Stimulated activated CD4-positive, alpha-beta T cell treated with anti-CD3 and anti-CD28 coated beads, Interleukin-4, amount 100 ng/mL, for 4 hours (primary cell): ENCODE measurements at regions not wholly inside any gene's neighbourhood (a gene's known extent, or its start where the extent isn't known, plus 50 kb on each side); places are given as distances from the start of the nearest gene placed in this dataset.

Experiments used
- DNase-seq, 2 experiments: peaks; one replicate each; pipeline ENCODE4 v3.0.0-alpha.2; 2020

DNA sequence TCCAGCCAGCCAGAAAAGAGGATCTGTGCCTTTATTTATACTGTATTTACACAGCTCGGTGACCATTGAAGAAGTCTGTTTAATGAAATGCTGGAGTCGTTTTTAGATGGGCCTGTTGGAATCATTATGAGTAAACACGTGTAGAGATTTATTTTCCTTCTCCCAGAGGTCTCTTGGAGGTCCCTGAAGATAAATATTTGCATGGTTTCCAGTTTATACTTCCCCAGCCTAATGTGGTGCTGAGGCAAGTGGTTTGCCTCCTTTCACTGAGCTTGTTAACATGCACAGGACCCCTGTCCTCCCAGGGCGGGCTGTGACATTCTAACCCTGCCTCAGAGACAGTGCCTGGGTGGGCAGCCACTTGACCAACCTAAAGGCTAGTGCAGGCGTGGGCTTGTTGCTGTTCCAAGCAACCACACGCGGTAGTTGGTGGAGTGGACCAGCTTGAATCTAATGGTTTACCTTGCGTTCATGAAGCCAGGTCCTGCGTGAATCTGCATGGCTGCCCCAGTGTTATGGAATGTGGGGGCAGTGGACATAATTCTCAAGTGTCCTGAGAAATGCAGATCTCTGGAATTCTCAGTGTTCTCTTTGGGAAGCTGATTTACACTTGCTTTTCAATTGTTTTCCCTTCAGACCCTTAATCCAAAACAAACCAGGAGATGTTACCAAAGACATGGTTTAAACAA, 130.2 kb upstream of the DLX2 start:
- DNase-seq = no peak

DNA sequence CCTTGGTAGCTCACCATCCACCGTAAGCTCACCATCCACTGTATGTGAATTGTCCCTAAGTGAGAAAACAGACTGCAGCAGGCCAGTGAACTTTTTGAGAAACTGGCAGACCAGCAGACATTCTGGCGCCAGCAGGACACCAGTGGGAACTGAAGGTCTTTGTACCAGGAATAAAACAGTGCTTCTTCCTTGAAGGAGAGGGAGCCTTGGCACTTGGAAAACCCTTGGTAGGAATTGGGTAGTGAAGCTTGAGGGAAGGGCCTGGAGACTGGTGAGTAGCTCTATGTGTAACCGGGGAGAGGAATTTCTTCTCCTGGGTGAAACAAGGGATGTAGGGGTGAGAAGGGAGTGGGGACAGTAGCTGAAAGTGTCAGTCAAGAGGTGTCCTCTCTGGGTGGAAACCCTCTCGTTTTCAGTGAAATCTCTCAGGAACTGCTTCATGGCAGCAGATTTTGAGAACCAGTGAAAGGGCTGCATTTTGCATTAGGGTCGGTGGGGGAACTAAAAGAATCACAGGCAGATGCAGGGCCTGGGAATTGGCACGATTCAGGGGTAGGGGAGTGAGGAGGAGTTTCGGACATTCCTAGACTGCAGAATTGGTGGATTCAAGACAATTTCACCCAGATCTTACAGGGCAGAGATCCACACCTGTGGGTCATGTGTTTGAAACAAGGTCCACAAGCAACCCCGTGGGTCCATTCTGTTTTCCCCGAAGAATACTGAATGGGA, 131.5 kb upstream of the DLX2 start:
- DNase-seq = no peak

DNA sequence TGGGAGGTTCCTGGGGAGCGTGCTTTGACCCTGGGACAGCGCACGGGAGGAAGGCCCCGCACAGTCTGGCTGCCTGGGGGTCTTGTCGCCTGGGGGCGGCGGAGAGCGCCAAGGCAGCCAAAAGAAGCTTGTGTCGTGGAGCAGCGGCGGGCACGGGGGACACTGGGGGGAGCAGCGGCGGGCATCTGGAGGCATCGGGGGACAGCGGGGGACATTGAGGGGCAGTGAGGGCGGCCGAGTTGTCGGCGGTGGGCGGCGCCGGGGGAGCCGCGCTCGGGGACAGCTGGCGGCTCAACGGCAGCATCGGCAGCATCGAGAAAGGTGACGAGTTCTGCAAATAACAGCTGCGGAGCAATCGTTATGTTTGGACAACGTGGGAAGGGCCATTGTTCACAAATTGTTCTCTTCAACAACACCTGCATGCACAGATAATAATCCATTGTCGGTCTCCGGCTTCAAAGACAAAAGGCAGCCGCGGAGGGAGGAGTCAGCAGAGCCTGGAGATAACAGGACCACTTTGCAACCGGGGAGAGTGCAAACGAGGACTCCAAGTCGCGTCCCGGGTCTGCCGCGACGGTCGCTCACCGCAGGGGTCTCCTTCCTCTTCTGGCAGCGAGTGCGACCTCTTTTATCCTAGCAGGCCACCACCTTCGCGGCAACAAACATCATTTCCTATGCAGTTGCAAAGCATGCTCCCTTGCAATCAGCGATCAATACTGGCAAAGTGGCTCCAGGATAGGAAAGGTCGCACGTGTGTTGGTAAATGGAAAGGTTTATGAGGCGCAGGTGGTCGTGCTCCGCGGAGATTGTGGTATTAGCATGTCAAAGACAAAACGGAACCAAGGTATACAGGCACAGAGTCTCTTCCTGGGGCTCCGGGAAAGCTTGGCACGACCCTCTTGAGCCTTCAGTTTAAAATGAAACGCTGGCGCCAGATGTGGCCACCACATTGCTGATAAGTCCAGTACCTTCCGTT, 132.3 kb upstream of the DLX2 start:
- peak; percentile 9 to 10 for DNase-seq

DNA sequence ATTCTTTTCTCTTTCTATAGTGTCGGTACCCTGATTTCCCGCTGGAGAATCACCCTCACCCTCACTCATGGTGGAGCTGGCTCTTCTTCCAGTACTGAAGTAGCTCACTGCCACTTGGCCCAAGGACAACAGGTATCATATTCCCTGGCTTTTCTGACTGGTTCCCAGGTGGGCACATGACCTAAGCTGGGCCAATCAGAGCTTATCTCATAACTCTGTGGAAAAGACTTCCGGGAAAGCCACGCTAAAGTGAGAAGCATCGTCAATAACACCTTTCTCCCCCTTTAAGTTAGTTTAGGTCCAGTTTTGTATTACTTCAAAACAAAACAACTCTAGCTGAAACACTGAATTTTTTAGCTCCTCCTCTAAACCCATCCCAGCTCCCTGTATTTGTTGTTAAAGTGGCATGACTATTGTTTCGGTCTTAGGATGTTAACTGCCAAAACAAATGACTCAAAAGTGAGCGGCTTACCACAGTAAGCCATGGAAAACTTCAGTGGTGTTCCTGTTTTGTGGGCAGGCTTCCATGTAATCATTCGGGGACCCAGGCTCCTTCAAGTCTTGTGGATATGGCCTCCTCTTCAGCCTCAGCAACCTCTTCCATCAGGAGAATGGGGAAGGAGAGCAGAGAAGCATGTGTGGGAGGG, 137.4 kb upstream of the DLX2 start:
- no peak for DNase-seq

DNA sequence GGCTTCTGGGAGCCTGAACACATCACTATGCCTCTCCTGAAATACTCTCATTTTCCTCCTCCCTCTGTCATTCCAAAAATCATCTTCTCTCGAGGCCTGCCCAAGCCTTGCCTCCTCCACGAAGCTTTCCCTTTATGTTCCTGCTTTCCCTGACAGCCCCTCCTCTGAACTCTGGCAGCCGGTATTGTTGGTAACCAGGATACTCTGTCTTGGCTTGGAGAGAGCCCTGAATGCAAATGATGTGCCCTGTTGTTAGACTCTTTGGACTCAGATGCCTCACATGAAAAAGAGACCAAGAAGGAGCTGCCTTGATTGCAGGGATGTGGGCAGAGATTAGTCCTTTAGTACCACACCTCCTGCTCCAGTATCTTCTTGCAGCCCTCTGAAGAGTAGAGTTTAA, 138.5 kb upstream of the DLX2 start:
- DNase-seq = no peak

DNA sequence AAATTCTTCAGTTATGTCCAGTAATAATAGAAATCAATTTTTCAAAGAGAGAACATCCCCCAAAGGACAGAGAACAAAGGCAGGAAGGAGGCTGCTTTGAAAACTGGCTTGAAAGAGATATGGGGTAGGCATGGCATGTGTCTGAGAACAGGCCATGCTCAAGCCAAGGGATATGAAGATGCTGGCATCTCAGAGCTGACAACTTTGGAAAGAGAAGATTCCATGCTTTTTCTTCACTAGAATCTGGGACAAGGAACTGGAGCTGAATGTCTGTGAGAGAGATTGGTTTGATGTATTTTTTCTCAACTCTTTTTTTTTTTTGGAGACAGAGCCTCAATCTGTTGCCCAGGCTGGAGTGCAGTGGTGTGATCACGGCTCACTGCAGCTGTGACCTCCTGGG, 139.8 kb upstream of the DLX2 start:
- no peak for DNase-seq

DNA sequence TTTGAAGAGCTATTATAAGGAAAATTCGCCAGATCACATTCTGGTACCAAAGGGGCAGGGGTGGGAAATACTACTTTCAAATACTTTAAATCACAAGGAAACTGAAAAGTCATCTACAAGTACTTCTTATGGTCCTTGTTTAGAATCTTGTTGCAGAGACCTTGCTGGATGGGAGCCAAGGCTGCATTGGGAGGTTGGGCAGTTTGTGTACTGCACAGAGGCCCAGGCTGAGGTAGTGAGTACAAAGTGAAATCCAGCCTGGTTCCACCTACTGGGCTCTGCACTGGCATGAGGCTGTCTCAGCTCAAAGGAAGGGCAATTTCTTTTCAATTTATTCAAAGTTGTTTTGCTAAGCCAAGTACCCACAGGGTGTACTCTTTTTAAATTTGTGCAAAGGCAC, 140.3 kb upstream of the DLX2 start:
- no peak for DNase-seq

DNA sequence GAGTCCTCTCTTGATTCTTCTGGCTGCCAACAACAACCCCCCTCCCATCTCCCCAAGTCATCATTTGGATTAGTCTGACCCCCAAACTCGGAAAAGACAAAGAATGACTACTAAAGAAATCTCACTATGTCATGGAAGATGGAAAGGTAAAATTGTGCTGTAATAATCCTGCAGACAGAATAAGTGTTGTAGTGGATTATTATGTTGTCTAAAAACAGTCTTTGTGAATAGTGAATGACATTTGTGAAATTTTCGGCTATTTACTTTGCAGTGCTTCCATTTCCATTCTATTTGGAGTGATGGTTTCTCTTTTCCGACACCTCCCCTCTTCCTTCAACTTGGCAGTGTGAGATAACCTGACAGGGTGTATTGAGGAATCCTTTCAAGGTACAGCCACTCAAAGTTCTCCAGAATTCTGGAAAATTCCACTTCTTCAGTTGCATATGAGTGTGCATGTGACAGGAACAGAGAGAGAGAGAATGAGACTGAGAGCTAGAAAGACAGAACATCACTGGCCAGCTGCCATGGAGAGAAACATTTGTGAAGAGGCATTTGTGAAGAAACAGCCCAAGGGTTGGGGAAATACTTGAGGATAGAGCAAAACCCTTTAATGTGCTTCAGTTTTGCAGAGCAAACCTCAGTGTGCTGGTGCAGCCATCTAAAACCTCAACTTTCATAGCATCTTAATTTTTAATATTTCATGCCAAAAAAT, 141.9 kb upstream of the DLX2 start:
- DNase-seq = no peak

DNA sequence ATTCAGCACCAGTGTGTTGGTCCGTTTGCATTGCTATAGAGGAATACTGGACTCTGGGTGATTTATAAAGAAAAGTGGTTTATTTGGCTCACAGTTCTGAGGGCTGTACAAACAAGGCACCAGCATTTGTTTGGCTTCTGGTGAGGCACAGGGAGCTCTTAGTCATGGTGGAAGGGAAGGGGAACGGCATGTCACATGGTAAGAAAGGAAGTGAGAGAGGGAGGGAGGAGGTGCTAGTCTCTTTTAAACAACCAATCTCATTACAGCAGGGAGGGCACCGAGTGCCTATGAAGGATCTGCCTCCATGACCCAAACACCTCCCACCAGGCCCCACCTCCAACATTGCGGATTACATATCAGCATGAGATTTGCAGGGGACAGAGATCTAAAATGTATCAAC, 143.9 kb upstream of the DLX2 start:
- no peak for DNase-seq

DNA sequence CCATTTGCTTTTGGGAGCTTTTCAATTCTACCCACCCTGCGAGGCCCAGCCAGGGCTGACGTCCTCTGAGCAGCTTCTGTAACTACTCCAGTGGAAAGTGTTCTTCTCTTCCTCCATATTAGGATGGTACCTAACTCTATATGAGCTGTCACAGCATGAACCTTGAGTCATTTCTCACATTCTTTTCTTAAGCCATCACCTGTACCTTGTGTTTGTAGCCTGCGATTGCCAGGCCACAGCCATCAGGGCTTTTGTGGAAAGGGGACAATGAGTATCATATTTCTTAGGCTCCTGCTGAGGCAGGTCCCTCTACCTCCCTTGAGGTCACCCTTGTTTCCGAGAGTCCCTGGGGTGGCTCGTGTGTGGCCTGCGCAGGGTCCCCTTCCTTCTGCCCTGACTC, 144.5 kb upstream of the DLX2 start:
- DNase-seq = no peak

DNA sequence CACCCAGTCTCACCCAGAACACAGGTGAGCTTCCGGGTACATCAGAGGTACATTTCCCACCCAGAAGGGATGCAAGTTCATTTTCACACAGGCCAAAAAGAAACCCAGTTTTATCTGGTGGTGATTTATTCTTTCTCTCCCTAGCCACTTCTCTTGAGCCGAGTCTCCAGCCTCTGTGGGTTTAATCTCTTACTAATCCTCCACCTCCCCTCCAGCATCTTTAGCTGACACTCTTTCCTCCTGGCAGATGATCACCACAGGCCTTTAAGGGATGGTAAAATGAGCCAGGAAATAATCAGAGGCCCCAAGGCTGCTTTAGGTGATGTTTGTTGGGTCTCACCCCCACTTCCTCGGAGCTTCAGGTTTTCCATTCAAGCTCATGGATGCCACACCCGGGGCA, 145.7 kb upstream of the DLX2 start:
- DNase-seq = no peak

DNA sequence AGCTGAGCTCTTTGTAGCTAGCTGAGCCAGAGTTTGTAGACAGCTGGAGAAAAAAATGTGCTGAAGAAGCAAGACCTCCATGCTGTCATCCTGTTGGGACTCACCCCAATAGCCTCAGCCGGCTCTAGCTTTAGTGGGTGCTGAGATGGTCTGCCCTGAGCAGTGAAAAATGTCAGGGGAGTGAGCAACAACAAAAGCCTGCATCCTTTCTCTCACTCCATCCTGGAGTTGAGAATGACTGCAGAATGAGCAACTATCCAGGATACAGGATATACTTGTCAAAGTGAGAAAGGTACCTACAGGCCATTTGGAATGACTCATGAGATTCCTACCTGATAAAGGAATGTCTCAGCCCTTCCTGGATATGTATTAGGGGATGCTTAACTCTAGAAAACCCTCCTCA, 146.1 kb upstream of the DLX2 start:
- no peak for DNase-seq

DNA sequence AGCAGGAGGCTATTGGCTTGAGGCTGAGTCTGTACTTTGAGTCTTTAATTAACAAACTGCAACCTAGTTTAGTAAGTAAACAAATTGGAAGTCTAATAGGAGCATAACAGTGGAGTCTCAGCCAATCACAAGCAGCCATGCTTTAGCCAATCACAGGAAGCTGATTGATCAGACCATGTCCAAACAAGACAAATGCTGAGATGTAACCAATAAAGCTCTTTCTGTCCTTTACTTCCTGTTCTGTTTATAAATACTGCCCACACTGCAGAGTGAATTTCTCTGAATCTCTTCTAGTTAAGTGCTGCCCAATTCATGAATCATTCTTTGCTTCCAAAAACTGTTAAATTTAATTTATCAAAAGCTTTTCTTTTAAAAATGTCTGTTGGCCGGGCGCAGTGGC, 146.6 kb upstream of the DLX2 start:
- no peak for DNase-seq

DNA sequence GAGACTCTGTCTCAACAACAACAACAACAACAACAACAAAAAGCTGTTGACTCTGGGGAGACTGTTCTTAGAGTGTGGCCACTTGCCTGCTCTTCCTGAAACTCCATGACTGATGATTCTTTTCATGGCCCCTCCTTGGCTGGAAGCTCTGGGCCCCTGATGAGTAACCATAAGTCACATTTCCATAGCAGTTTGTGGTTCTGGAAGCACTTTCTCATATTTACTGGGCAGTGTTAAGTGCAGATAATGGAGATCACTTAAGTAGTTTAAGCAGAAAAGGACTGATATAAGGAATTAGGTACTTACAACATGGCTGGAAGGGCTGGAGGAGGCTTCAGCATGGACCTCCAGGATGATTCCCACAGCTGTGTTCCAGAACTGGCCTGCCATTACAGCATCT, 147.3 kb upstream of the DLX2 start:
- no peak for DNase-seq

DNA sequence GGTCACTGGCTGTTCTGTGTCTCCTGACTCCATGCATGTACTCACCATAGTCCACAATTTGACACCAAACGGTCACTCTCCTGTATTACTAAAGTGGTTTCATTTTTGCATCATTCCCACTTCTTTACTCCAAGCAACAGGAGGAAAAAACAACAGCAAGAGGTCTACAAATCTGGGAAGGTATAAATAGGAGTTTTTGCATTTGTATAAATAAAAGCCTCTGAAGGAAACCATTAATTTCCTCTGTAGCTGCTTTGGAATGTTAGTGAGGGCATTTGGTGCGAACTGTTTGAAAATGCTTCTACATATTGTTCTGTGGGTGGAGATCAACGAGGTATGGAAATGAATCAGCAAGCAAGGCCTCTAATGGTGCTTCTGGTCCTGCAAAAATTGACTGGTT, 148.5 kb upstream of the DLX2 start:
- no peak for DNase-seq

DNA sequence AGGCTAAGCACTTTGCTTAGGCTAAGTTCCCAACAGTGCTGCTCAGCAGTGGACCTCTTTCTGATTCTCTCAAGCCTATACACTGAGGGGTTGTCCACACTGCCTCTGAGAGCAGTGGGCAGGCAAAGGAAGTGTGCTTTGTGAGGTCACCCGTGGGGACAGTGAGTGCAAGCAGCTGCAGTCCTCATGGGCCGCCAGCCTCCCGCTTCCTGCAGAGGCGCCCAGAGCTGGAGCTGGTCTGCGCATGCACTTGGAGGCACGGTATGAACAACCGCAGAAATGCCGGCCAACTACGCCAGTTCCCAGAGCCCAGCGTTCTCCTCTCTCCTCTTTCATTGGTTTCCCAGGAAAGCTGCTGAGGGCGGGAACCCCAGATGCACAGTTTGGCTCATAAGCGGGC, 149.5 kb upstream of the DLX2 start:
- DNase-seq = no peak

DNA sequence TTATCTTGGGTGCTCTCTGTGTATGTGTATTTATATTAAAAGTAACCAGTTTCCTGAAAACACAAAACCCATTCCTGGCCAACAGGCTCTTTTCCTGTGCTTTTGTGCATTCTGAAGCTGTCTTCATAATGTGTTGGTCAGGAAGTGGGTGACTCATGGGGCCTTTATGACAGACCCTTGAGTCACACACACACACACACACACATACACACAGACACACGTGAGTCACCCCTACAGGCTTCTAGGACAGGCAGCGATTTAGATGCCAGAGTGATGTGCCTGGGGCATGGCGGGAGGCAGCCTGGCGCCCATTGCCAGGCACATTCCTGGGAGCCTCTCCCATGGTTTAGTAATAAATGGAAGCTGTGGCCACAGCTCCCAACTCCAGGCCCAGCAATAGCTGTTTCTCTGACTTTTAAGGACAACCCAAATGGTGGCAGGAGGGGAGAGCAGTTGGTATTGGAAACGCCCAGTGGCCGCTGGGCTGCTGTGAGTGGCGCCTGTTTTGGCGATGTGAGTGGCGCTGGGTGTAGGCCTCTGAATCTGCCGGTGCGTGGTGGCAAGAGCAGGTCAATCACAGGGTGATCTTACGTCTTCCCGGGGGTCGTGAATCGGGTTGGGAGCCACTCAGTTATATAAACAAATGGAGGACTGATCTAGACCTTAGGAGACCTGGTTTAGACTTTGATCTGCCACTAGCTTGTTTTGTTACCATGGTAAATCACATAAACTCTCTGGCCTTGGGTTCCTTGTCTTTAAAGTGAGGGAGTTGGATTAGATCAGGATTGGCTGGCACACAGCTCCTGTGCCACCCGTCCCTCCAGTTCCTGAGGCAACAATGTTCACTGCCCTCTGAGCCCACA, 150.7 kb upstream of the DLX2 start:
- peak; percentile 26 to 62 for DNase-seq

DNA sequence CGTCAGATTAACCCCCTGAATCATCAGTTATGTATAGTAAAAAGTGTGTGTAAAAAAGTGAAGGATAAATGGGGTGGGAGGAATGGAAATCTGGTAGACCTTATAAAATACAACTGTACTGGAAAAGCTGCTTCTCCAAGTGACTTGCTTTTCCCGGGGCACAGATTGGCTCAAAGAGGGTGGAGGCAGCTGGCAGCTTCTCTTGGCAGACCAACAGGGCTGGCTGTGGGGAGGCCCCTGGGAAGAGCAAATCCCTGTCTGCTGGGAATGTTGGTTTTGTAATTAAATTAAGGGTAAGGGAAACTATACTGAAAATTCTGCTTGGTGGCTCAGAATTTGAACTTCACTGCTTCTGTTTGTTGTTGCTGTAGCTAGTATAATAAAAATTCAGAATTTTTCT, 154.2 kb upstream of the DLX2 start:
- DNase-seq = no peak

DNA sequence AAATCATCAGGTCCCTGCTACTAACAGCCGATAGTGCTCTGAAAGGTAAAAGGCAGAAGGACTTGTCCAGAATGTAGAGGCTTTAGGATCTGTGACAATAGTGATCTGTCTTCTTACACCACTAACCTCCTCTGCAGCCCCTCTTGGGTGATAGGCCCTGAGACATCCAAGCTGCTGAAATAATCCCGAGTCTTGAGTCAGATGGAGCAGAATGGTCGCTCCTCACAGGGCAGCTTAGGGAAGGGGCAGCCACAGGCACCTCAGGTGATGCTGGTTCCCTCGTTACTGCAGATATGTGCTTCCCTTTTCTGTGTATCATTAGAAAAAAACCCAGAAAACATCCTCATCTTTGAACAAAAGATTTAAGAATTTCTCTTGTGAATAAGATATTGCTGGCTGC, 157.1 kb upstream of the DLX2 start:
- no peak for DNase-seq

DNA sequence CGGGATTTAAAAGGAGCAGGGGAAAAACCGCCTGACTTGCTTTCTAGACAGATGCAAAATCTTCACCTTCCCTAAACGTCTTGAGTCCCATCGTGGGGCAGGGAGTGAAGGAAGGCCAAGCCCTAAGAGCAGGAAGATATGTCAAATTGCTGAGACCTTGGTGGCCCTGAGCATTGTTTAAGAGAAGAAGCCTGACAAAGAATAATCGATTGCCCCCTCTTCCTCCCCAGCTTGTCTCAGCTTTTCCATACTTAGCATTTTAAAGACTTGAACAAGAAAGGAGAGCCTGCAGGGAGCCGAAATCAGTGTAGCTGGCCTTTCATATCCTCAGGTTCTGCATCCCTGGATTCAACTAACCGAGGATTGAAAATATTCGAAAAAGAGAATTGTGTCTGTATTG, 157.6 kb upstream of the DLX2 start:
- DNase-seq = no peak

DNA sequence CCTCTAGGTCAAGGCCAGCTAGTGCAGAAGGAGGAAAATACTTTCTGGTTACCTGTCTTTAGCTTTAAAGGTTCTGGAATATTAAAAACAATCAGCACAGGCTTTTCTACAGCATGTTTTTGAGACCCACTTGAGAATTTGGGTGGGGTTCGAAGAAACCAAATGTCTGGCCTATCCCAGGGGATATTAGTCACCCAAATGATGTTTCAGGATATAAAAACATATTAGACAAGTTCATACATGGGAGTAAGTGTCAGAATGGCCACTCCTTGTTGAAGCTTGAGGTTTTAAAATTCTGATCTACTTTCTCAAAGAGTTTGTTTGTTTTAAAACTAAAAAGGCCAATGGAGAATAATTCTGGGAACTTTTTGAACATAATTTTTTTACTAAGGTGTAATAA, 158.6 kb upstream of the DLX2 start:
- DNase-seq = no peak

DNA sequence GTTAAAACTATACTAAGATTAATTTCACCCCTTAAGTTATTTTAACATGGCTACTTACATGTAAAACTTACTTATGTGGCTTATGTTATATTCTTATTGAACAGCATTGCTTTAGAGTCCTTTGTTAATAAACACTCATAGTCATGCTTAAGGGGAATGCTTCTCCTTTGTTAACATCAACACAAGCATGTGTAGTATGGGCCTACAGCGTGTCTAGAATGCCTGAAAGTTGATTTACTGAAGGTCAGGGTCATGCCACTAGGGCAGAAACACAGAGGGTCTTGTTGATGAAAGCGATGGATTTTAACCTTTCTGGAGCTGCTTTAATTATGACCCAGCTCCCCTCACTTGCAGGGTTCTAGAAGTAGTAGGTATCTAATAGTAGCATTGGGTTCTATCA, 159.8 kb upstream of the DLX2 start:
- DNase-seq = no peak
